OCI-M1 (cell line): ENCODE measurements at regions not wholly inside any gene's neighbourhood (a gene's known extent, or its start where the extent isn't known, plus 50 kb on each side); places are given as distances from the start of the nearest gene placed in this dataset.
"Not testable (repeated sequence)": the region's sequence is repeated elsewhere in the genome, so short reads cannot be mapped to it uniquely, and the experiment has no call there.

ENCODE experiments used
- DNase-seq: peaks from one replicate; lab custom pipeline; 2025; lab: John Stamatoyannopoulos, UW

GRCh38 chr15:84421513-84422181, 179.2 kb upstream of the ZSCAN2 start:
- DNase-seq: not testable (repeated sequence)

- DNase-seq: not testable (repeated sequence)
Observed at GRCh38 chr15:84425327-84425726, 175.5 kb upstream of the ZSCAN2 start.

- DNase-seq: not testable (repeated sequence)
Observed at GRCh38 chr15:84473305-84473877, 127.4 kb upstream of the ZSCAN2 start.

GRCh38 chr15:84476364-84477033, 124.3 kb upstream of the ZSCAN2 start:
- DNase-seq: not testable (repeated sequence)

GRCh38 chr15:84477550-84477949, 123.3 kb upstream of the ZSCAN2 start:
- DNase-seq: not testable (repeated sequence)

GRCh38 chr15:84480174-84480681, 120.6 kb upstream of the ZSCAN2 start:
- DNase-seq: not testable (repeated sequence)

GRCh38 chr15:84483859-84484258, 117.0 kb upstream of the ZSCAN2 start:
- not testable (repeated sequence) for DNase-seq

- DNase-seq: not testable (repeated sequence)
Observed at GRCh38 chr15:84500165-84500889, 100.5 kb upstream of the ZSCAN2 start.

GRCh38 chr15:84503101-84503500, 97.7 kb upstream of the ZSCAN2 start:
- not testable (repeated sequence) for DNase-seq

- DNase-seq: not testable (repeated sequence)
Observed at GRCh38 chr15:84505552-84505951, 95.3 kb upstream of the ZSCAN2 start.

- not testable (repeated sequence) for DNase-seq
Observed at GRCh38 chr15:84512324-84512723, 88.5 kb upstream of the ZSCAN2 start.

GRCh38 chr15:84516773-84517172, 84.0 kb upstream of the ZSCAN2 start:
- DNase-seq: not testable (repeated sequence)

GRCh38 chr15:84525491-84526344, 75.1 kb upstream of the ZSCAN2 start:
- not testable (repeated sequence) for DNase-seq

GRCh38 chr15:84530751-84531150, 70.1 kb upstream of the ZSCAN2 start:
- DNase-seq: not testable (repeated sequence)

GRCh38 chr15:84531223-84531622, 69.6 kb upstream of the ZSCAN2 start:
- not testable (repeated sequence) for DNase-seq

- DNase-seq: not testable (repeated sequence)
Observed at GRCh38 chr15:84531709-84532367, 69.0 kb upstream of the ZSCAN2 start.

GRCh38 chr15:84533705-84534104, 67.1 kb upstream of the ZSCAN2 start:
- not testable (repeated sequence) for DNase-seq

GRCh38 chr15:84534561-84535235, 66.1 kb upstream of the ZSCAN2 start:
- DNase-seq: peak; percentile 86

- DNase-seq: peak; percentile 51
Observed at GRCh38 chr15:84536181-84536580, 64.6 kb upstream of the ZSCAN2 start.

- not testable (repeated sequence) for DNase-seq
Observed at GRCh38 chr15:84544586-84544985, 56.2 kb upstream of the ZSCAN2 start.
